ENCODE measurements at regions not wholly inside any gene's neighbourhood (a gene's known extent, or its start where the extent isn't known, plus 50 kb on each side); places are given as distances from the start of the nearest gene placed in this dataset.

DNA sequence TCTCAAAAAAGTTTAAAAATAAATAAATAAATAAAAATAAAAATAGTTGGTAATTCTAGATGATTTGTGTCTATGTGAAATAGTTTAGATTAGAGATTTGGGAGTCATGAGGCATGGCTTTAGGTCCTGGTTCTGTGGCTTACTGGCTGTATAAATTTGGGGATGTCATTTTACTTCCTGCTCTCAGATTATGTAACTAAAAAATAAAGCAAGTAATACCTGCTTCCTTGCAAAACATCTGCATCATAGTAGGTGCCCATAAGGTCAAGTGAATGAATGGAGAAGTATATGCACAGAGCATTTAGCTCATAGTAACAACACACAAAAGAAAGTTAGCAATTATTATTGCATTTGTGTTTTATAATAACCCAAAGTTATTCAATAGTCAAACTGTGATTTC is 287.7 kb upstream of the TLE4 start:
- Mint-ChIP-seq H3K9me3 (peaks cover 0 to 5% of the 10 kb centered on the region in 2 donors), H3K27ac (no peak overlapping the region), H3K36me3 (no peaks in the 10 kb centered on the region)
- DNase-seq (ENCODE audit: low spot score in 2 of 2) (no peak), ATAC-seq (no peak)

DNA sequence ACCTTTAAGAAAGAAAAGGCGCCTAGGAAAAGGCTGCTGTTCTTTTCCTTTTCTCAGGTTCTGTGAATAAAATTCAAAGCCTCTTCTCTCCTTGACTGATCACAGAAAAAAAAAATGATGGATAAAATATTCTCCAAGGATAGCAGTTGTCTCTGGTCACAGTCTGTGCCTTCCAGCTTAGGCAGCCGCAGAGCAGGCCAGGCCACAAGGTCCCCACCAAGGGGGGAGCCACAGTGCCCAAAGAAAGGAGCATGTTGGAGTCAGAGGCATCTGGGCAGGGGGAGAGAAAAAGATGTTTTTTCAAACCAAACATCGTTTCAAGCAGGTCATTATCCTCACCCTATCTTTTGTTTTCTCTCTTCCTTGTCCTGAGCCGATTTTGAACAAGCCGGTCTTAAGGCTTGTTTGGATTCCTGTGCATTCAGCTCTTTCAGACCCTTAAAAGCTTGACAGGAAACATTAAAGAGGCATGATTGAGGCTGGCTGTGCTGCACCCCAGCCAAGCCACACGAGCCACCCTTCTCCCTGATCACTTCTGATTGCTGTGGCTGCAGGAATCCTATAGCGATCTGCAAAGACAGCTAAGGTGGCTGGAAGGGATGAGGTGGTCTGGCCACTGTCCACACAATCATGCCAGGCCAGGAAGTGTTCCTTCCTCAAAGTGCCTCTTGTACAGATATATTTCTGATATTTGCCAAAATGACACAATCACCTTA is 284.6 kb upstream of the TLE4 start:
- H3K9me3 Mint-ChIP-seq, result peaks cover 0 to 3% of the 10 kb centered on the region in 2 donors
- H3K36me3 Mint-ChIP-seq, result no peaks in the 10 kb centered on the region
- no peak for DNase-seq (ENCODE audit: low spot score in 2 of 2)
- ATAC-seq, result no peak
- H3K27ac Mint-ChIP-seq, result no peak overlapping the region

DNA sequence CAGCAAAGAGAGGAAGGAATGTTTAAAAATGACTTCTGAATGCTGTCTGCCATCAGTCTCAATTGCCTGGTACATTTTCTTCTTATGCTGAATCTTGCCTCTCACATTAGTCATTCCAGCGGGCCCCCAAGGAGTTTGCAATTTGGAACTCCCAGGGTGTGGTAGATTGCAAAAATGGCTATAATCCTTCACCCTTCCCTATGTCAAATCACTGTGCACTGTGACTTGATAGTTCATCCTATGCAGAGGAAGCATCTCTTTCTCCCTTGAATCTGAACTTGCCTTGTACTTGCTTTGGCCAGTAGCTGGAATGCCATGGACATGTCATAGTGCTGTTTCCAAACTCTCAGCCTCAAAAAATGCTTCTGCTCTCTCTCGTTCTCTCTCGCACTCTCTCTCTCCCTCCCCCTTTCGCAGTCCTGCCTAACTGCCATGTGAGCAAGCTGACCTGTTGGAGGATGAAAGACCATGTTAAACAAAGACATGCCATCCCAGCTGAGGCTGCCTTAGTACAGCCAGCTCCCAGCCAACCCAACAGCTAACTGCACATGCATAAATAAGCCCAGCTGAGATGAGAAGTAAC is 284.0 kb upstream of the TLE4 start:
- ATAC-seq (no peak), DNase-seq (ENCODE audit: low spot score in 2 of 2) (no peak)
- Mint-ChIP-seq H3K27ac (no peak overlapping the region), H3K36me3 (no peaks in the 10 kb centered on the region), H3K9me3 (peaks cover 0 to 3% of the 10 kb centered on the region in 2 donors)

DNA sequence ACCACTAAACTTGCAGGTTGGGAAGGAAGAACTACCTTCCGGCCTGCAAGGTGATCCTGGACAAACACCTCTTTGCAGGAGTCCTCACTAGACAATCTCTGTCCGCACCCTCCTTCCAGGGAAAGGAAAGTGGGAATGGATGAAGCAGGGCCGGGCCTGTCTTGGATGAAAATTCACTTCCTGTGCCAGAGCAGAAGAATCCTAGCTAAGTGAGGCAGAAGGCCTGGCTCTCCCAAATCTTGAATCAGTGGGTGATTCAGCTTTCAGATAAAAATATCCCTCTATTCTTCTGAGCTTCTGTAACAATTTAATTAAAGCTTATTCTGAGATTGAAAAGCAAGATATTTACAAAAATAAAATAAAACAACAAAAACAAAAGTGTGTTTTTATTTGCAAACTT is 281.9 kb upstream of the TLE4 start:
- DNase-seq (ENCODE audit: low spot score in 2 of 2) (no peak), ATAC-seq (no peak)
- peaks cover 0 to 3% of the 10 kb centered on the region in 2 donors for H3K9me3 Mint-ChIP-seq
- H3K36me3 Mint-ChIP-seq, result no peaks in the 10 kb centered on the region
- no peak overlapping the region for H3K27ac Mint-ChIP-seq

DNA sequence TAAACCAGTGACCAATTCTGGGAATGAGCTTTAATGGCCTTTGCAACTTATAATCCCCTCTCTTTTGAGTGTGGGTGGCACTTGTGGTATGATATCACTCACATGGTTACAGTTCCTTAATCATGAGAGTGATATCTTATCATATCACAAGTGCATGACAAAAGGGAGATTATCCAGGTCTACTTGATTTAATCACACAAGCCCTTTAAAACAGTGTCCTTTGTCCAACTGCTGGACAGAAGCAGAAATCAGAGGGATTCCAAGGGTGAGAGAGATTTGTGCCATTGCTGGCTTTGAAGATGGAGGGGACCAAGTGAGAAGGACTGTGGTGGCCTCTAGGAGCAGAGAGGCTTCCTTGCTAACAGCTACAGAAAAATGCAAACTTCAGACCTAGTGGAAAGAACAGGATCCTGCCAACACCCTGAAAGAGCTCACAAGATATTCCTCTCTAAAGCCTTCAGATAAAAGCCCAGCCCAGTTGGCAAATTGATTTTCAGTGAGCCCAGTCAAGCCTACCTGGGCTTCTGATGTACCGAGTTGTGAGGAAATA is 279.0 kb upstream of the TLE4 start:
- Mint-ChIP-seq H3K27ac (no peak overlapping the region), H3K36me3 (no peaks in the 10 kb centered on the region), H3K9me3 (peaks cover 0 to 3% of the 10 kb centered on the region in 2 donors)
- no peak for DNase-seq (ENCODE audit: low spot score in 2 of 2)
- no peak for ATAC-seq

DNA sequence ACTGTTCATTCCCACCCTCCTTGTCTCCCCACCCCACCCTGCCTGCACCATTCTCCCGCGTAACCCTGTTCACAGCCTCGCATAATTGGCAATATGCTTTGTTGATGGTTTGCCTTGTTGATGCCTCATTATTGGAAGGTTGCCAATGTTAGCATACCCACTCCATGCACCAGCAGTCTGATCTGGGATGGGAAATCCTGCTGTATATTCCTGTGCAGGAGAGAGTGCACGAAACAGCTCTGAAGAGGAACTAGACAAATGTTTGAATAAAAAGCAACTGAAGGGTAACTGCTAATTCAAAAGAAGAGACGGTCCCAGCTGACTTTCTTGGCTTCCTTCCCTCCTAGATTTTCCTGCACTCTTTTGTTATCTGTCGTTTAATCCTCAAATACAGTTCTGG is 271.7 kb upstream of the TLE4 start:
- DNase-seq (ENCODE audit: low spot score in 2 of 2) (no peak), ATAC-seq (no peak)
- no peak overlapping the region for H3K27ac Mint-ChIP-seq
- no peaks in the 10 kb centered on the region for H3K36me3 Mint-ChIP-seq
- no peaks in the 10 kb centered on the region for H3K9me3 Mint-ChIP-seq

DNA sequence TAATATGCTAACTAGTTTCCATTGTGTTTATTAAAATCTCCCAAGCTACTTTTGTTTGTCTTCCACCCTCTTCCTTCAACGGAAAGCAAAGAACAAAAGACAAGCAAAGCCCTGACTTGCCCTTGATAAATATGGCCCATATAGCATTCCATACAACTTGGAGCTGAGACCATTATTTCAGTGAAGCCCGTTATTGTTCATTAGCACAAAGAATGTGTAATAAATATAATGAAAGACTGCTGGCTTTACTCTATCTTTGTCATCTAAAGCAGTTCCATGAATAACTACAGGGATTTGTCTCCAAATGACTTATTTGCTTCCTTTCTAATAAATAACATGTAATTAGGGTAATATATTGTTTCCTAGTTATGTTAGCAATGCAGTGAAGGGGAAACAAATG is 270.7 kb upstream of the TLE4 start:
- no peaks in the 10 kb centered on the region for H3K9me3 Mint-ChIP-seq
- no peaks in the 10 kb centered on the region for H3K36me3 Mint-ChIP-seq
- no peak for ATAC-seq

DNA sequence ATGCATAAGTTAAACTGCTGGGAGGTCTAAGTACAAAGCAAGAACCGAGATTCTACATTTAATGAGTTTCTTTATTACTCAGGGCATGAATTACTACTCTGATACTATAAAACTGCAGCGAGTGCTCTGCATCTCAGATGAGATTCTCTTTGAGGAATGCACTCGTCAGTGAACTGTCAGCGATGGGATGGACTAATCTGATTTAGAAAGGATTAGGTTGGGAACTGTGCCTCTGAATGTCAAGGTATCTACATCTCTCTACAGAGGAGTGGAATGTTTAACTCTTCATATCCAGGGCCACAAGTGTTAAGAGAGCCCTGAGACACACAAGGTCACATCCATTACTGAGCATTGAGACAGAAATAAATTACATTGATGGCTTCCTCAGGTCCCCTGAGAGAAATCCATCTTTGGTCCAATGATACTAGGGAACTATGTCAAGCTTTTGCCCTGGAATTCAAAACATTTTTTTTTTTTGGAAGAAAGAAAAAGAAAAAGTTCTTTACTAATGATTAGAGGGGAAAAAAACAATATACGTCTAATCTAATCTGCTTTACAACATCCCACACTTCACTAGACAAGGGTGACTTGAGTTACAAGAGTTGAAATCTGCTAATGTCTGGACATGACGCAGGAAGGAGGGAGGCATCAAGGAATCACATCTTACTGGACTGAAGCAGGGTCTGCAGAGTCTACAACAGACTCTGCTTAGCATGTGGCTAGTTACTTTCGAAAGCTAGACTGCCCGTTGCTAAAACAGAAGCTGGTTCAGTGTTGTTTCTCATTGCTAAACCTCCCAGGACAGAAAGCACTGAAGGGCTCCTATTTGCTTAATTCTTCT is 270.0 kb upstream of the TLE4 start:
- ATAC-seq (no peak), DNase-seq (ENCODE audit: low spot score in 2 of 2) (no peak)
- no peaks in the 10 kb centered on the region for H3K36me3 Mint-ChIP-seq
- H3K27ac Mint-ChIP-seq, result no peak overlapping the region
- no peaks in the 10 kb centered on the region for H3K9me3 Mint-ChIP-seq

More for the DNA sequence above, 270.7 kb upstream of the TLE4 start:
- no peak overlapping the region for H3K27ac Mint-ChIP-seq
- no peak for DNase-seq (ENCODE audit: low spot score in 2 of 2)

DNA sequence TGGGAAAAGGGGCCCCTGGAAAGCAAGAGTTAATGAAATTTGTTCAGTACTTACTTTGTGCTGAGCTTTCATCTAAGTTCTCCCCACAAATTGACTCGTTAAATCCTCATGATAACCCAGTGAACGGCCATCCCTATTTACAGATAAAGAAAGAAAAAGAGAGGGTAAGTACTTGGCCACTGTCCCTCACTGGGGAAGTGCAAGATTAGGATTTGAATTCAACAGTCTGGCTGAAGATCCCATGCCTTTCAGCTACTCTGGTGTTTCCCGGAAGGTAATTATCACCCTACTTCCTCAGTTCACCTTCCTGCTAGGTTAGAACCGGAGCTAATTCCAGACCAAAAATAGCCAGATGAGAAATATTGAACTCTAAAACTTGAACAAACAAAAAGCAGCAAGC is 269.2 kb upstream of the TLE4 start:
- no peak overlapping the region for H3K27ac Mint-ChIP-seq
- ATAC-seq (no peak), DNase-seq (ENCODE audit: low spot score in 2 of 2) (no peak)
- H3K9me3 Mint-ChIP-seq, result no peaks in the 10 kb centered on the region
- no peaks in the 10 kb centered on the region for H3K36me3 Mint-ChIP-seq

DNA sequence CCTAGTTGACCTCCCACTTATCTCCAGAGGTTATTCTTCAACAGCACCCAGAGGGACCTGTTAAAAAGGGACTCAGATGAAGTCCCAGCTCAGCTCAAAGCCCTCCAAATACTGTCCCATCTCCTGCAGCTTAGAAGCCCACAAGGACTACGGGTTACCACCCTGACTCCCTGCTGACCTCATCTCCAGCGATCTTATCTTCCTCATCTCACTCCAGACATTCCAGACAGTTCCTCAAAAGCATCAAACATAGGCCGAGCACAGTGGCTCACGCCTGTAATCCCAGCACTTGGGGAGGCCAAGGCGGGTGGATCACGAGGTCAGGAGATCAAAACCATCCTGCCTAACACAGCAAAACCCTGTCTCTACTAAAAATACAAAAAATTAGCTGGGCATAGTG is 263.8 kb upstream of the TLE4 start:
- DNase-seq (ENCODE audit: low spot score in 2 of 2) (no peak), ATAC-seq (no peak)
- H3K27ac Mint-ChIP-seq, result no peak overlapping the region

DNA sequence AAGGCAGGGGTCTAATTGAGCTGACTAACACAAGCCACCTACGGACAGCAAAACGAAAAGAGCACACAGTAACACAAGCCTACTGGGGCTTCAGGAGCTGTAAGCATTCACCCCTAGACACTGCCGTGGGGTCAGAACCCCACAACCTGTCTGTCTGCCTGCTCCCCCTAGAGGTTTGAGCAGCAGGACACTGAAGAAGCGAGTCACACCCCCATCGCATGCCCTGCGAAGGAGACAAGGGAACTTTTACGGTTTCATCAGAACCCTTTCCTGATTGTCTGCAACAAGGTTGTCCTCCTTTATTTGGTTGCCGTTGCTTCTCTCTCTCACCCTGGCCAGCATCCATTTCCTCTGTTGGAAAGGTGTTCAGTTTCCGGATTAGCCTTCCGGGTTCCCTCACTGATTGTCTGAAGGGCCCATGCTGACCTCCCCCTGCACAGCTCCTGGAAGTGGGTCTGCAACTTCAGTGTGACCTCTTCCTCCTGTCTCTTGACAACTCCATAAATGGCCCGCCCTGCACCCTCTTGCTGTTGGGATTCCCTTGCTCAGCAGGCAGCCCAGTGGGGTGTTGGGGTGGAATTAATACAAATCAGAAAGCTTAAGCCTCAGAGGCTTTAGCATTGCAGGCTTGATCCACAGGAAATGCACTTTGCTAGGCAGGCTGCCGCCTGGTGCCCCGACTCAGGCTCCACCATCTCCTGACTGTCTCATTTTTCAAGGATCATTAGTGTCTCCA is 258.9 kb upstream of the TLE4 start:
- ATAC-seq, result no peak
- Mint-ChIP-seq H3K27ac (no peak overlapping the region), H3K9me3 (no peaks in the 10 kb centered on the region), H3K36me3 (no peaks in the 10 kb centered on the region)
- no peak for DNase-seq (ENCODE audit: low spot score in 2 of 2)

More for the DNA sequence above, 263.8 kb upstream of the TLE4 start:
- H3K9me3 Mint-ChIP-seq, result no peaks in the 10 kb centered on the region
- no peaks in the 10 kb centered on the region for H3K36me3 Mint-ChIP-seq

DNA sequence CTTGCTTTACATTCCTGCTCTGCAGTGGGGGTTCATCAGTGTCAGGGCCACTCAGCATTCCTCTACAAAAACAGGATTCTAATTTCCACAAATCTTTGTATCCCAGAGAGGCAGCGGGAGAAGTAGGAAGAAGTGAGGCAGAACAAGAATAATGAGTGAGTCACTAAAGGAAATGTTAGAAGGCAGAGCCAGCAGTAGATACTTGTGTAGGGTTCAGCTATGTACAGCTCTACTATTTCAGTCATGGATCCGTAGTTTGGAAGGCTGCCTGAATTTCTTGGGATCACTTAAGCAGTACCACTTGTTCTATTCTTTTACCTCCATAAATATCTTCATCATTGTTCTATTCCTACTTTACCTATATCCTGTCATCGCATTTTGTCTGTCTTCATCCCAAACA is 246.3 kb upstream of the TLE4 start:
- no peaks in the 10 kb centered on the region for H3K36me3 Mint-ChIP-seq
- no peak for DNase-seq (ENCODE audit: low spot score in 2 of 2)
- H3K27ac Mint-ChIP-seq, result no peak overlapping the region
- ATAC-seq, result no peak
- peaks cover 4 to 7% of the 10 kb centered on the region in 2 donors for H3K9me3 Mint-ChIP-seq

DNA sequence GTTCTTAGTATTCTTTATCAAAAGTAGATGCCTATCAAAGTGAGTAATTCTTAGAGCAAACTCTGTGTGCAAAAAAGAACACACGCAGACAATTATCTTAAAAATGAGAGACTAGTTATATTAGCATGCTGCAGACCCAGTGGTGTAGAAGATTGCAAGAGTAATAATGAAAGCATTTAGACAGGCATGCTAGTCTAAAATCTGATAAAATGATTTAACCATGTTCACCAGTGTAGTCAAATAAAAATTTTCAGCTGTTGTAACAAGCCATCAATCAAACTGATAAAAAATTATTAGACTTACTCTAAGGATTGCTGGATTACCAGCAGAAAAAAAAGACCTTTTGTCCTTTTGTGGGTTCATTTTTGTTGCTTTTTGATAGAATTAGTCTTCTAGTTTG is 241.9 kb upstream of the TLE4 start:
- ATAC-seq (no peak), DNase-seq (ENCODE audit: low spot score in 2 of 2) (no peak)
- Mint-ChIP-seq H3K9me3 (peaks cover 0 to 4% of the 10 kb centered on the region in 2 donors), H3K27ac (no peak overlapping the region), H3K36me3 (no peaks in the 10 kb centered on the region)

DNA sequence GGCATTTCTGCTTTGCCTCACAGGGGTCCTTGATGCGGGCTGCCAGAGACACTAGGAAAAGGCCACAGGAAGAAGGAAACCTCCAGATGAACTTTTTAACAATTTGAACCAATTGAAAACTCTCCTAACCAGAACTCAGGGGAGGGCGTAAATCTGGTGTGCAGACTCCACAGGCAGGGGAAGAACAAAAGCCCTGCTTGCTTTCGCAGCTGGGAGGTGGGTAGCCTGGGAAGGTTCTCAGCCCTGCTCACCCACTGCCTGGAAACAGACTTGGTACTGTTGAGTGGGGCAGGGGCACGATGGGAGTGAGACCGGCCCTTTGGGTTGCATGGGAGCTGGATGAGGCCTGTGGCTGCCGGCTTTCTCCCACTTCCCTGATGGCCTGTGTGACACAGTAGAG is 237.8 kb upstream of the TLE4 start:
- Mint-ChIP-seq H3K27ac (no peak overlapping the region), H3K9me3 (peaks cover 0 to 7% of the 10 kb centered on the region in 2 donors), H3K36me3 (no peaks in the 10 kb centered on the region)
- DNase-seq (ENCODE audit: low spot score in 2 of 2) (no peak), ATAC-seq (no peak)

DNA sequence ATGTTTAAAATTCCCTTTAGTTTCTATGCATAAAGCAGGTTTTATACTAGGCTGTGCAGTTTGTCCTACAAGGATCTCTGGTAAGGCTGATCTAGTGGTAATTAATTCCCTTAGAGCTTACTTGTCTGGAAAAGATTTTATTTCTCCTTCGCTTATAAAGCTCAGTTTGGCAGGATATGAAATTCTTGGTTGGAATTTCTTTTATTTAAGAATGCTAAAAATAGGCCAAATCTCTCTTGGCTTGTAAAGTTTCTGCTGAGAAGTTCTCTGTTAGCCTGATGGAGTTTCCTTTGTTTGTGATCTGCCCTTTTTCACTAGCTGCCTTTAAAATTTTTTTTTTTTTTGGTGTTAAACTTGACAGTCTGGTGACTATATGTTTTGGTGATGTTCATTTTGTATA is 237.1 kb upstream of the TLE4 start:
- Mint-ChIP-seq H3K36me3 (no peaks in the 10 kb centered on the region), H3K27ac (no peak overlapping the region), H3K9me3 (peaks cover 0 to 5% of the 10 kb centered on the region in 2 donors)
- DNase-seq (ENCODE audit: low spot score in 2 of 2) (no peak), ATAC-seq (no peak)

DNA sequence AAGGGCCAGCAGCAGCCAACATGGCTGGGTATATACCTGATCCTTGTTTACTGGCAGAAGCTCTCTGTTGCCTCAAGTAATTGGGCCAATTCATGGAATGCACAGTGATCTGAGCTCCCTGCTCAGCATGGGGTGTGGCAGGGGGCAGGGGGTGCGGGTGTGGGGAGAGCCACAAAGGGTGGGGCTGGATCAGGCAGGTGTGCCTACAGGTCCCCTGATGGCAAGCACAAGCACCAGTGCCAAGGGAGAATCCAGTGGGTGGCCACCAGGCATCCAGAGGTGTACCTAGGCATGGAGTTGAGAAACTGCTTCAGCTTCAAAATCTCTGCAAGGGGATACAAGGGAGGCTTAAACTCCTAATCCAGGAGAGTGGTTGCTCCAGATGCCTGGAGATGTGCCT is 235.8 kb upstream of the TLE4 start:
- no peak for ATAC-seq
- H3K36me3 Mint-ChIP-seq, result no peaks in the 10 kb centered on the region
- DNase-seq (ENCODE audit: low spot score in 2 of 2), result no peak
- H3K9me3 Mint-ChIP-seq, result peaks cover 0 to 5% of the 10 kb centered on the region in 2 donors
- H3K27ac Mint-ChIP-seq, result no peak overlapping the region

DNA sequence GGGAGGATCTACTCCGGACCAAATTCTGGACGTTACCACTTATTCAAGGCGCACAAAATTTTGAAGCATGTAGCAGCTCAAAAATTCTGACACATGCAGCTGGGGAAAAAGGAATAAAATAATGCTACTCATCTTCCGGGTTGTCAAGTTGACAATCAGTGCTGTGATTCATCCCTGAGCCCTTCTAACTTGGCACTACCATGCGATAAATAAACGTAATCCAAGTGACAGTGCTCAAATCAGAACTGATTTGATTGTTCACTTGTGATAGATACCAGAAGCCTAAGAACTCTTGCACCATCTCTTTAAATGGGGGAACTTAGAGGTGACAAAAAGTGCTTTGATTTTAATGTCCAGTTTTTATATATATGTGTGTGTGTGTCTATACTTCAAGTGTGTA is 230.2 kb upstream of the TLE4 start:
- H3K36me3 Mint-ChIP-seq, result no peaks in the 10 kb centered on the region
- no peak for DNase-seq (ENCODE audit: low spot score in 2 of 2)
- no peak overlapping the region for H3K27ac Mint-ChIP-seq
- peaks cover 0 to 5% of the 10 kb centered on the region in 2 donors for H3K9me3 Mint-ChIP-seq
- ATAC-seq, result no peak
